Mesendoderm (in vitro differentiated cells): ENCODE measurements at regions not wholly inside any gene's neighbourhood (a gene's known extent, or its start where the extent isn't known, plus 50 kb on each side); places are given as distances from the start of the nearest gene placed in this dataset.

Source experiments
- DNase-seq: peaks from one replicate; pipeline ENCODE4 v3.0.0; 2013
- H2AK5ac ChIP-seq: 2 replicates; pipeline ENCODE4 v1.6.1; 2013; ENCODE audit warnings: low read length, inconsistent platforms
- H2BK120ac ChIP-seq: 2 replicates; pipeline ENCODE4 v1.6.1; 2013; ENCODE audit warnings: low read depth, mild to moderate bottlenecking, low read length, moderate library complexity, mixed read lengths
- H2BK15ac ChIP-seq: replicated peaks from 2 replicates; pipeline ENCODE4 v1.6.1; 2013; ENCODE audit warnings: low read depth, mild to moderate bottlenecking, moderate library complexity
- H2BK5ac ChIP-seq: 2 replicates; pipeline ENCODE4 v1.6.1; 2013; ENCODE audit warnings: low read length, inconsistent platforms
- H3K18ac ChIP-seq: 2 replicates; pipeline ENCODE4 v1.6.1; 2013; ENCODE audit warnings: mild to moderate bottlenecking, low read length, mixed read lengths
- H3K23ac ChIP-seq: one replicate; pipeline ENCODE4 v1.6.1; 2013; ENCODE audit warnings: low read length
- H3K27ac ChIP-seq: 2 replicates; pipeline ENCODE4 v1.5.1; 2013; ENCODE audit warnings: low read depth, mild to moderate bottlenecking, inconsistent platforms, low read length, moderate library complexity
- H3K27me3 ChIP-seq: 2 replicates; pipeline ENCODE4 v1.6.1; 2013; ENCODE audit warnings: low read length, control low read depth, mild to moderate bottlenecking, inconsistent platforms; ENCODE audit not compliant: insufficient read depth, poor library complexity
- H3K36me3 ChIP-seq: 2 replicates; pipeline ENCODE4 v1.6.1; 2013; ENCODE audit warnings: low read length, inconsistent platforms; ENCODE audit not compliant: control insufficient read depth, insufficient read depth
- H3K4ac ChIP-seq: one replicate; pipeline ENCODE4 v1.6.1; 2013; ENCODE audit warnings: low read depth, mild to moderate bottlenecking, low read length, moderate library complexity
- H3K4me1 ChIP-seq: 2 replicates; pipeline ENCODE4 v1.6.1; 2013; ENCODE audit warnings: low read depth, low read length, inconsistent platforms; ENCODE audit not compliant: control insufficient read depth
- H3K4me2 ChIP-seq: 2 replicates; pipeline ENCODE4 v1.6.1; 2013; ENCODE audit warnings: low read length
- H3K4me3 ChIP-seq: 2 replicates; pipeline ENCODE4 v1.5.1; 2013; ENCODE audit warnings: mild to moderate bottlenecking, low read length
- H3K56ac ChIP-seq: one replicate; pipeline ENCODE4 v1.6.1; 2013; ENCODE audit warnings: low read length
- H3K79me1 ChIP-seq: 2 replicates; pipeline ENCODE4 v1.6.1; 2013; ENCODE audit warnings: low read length, inconsistent platforms
- H3K79me2 ChIP-seq: 2 replicates; pipeline ENCODE4 v1.6.1; 2013; ENCODE audit warnings: mild to moderate bottlenecking, low read length; ENCODE audit not compliant: control insufficient read depth, insufficient read depth
- H3K9ac ChIP-seq: 2 replicates; pipeline ENCODE4 v1.6.1; 2013; ENCODE audit warnings: low read length, inconsistent platforms
- H4K5ac ChIP-seq: one replicate; pipeline ENCODE4 v1.6.1; 2013; ENCODE audit warnings: low read length
- H4K8ac ChIP-seq: one replicate; pipeline ENCODE4 v1.6.1; 2013; ENCODE audit warnings: low read depth, mild to moderate bottlenecking, control low read depth, low read length, moderate library complexity
- WGBS: extraction: QIAGEN DNeasy Blood & Tissue Kit; methylation state at CpG from one replicate; pipeline ENCODE4 v1.1.7; 2013; ENCODE audit warnings: low lambda C conversion rate, missing lambda C conversion rate; ENCODE audit not compliant: insufficient coverage; ENCODE audit errors: extremely low coverage; 5-methylcytosine and 5-hydroxymethylcytosine counted together

DNA sequence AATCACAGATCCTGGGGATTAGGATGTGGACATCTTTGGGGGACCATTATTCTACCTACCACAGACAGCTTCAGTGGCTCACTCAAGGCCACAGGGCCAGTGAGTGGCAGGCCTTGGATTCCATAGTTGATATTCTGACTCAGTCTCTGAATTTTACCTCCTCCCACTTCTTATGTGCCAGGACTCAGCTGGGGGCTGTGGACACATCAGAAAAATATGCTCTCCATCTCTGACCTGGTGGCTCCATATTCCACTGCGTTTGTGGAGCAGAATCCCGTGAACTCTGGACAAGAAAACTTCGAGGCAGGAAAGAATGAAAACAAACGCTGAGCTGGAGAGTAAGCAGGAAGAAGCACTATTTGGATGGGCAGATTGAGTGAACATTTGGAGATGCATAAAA is 301.8 kb upstream of the MAF start:
- H2BK15ac ChIP-seq = no peak overlapping the region
- H3K36me3 ChIP-seq = no peaks in the 10 kb centered on the region
- no peak overlapping the region for H3K4me2 ChIP-seq
- no peaks in the 10 kb centered on the region for H3K79me2 ChIP-seq
- no peak overlapping the region for H3K23ac ChIP-seq
- no peak overlapping the region for H4K5ac ChIP-seq
- no peak overlapping the region for H3K4me3 ChIP-seq
- H2BK120ac ChIP-seq = no peak overlapping the region
- no peak overlapping the region for H2BK5ac ChIP-seq
- no peak overlapping the region for H3K56ac ChIP-seq
- H3K27me3 ChIP-seq = no peaks in the 10 kb centered on the region
- no peak overlapping the region for H3K9ac ChIP-seq
- H3K18ac ChIP-seq = no peak overlapping the region
- H3K4ac ChIP-seq = no peak overlapping the region
- no CpG with 5 or more reads among the region's 4 CpGs for WGBS
- no peak overlapping the region for H2AK5ac ChIP-seq
- H3K27ac ChIP-seq = no peak overlapping the region
- no peaks in the 10 kb centered on the region for H3K4me1 ChIP-seq
- DNase-seq = no peak
- H4K8ac ChIP-seq = no peak overlapping the region
- no peaks in the 10 kb centered on the region for H3K79me1 ChIP-seq

GRCh38 chr16:79901522-79901921 is 301.0 kb upstream of the MAF start:
- WGBS = no CpG with 5 or more reads among the region's 4 CpGs
- Histone ChIP-seq H3K79me1 (no peaks in the 10 kb centered on the region), H3K27ac (no peak overlapping the region), H2AK5ac (no peak overlapping the region), H3K56ac (no peak overlapping the region), H3K23ac (no peak overlapping the region), H3K9ac (no peak overlapping the region), H3K4ac (no peak overlapping the region), H3K27me3 (no peaks in the 10 kb centered on the region), H2BK15ac (no peak overlapping the region), H2BK5ac (no peak overlapping the region), H3K4me1 (no peaks in the 10 kb centered on the region), H2BK120ac (no peak overlapping the region), H4K5ac (no peak overlapping the region), H4K8ac (no peak overlapping the region), H3K18ac (no peak overlapping the region), H3K79me2 (no peaks in the 10 kb centered on the region), H3K36me3 (no peaks in the 10 kb centered on the region), H3K4me2 (no peak overlapping the region), H3K4me3 (no peak overlapping the region)
- no peak for DNase-seq

DNA sequence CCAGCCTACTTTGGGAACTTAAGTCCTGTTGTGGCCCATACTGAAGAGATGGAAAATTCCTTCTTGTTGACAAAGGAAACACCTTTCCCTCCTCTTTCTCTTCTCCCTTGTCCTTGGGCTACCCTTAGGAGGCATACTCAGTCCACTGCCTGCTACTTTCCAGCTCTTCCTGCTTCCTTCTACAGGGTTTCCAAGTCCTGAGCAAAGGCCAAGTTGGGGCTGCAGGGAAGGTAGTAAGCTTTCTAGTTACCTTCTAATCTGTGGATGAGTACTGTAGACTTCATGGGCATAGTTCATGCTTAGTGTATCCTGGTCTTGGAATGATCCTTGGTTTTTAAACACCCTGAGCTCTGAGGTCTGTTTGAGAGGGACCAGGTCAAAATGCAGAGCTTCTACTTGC is 299.2 kb upstream of the MAF start:
- no peak for DNase-seq
- H3K27ac ChIP-seq = no peak overlapping the region
- H4K8ac ChIP-seq = no peak overlapping the region
- no peaks in the 10 kb centered on the region for H3K4me1 ChIP-seq
- H3K36me3 ChIP-seq = no peaks in the 10 kb centered on the region
- no peak overlapping the region for H2BK5ac ChIP-seq
- H3K4ac ChIP-seq = no peak overlapping the region
- H3K27me3 ChIP-seq = no peaks in the 10 kb centered on the region
- no peak overlapping the region for H3K56ac ChIP-seq
- no peak overlapping the region for H2BK120ac ChIP-seq
- H2AK5ac ChIP-seq = no peak overlapping the region
- H3K79me2 ChIP-seq = no peaks in the 10 kb centered on the region
- H4K5ac ChIP-seq = no peak overlapping the region
- no peak overlapping the region for H3K23ac ChIP-seq
- no peak overlapping the region for H3K4me3 ChIP-seq
- no peak overlapping the region for H3K4me2 ChIP-seq
- H3K18ac ChIP-seq = no peak overlapping the region
- no peak overlapping the region for H3K9ac ChIP-seq
- H3K79me1 ChIP-seq = no peaks in the 10 kb centered on the region
- no peak overlapping the region for H2BK15ac ChIP-seq

DNA sequence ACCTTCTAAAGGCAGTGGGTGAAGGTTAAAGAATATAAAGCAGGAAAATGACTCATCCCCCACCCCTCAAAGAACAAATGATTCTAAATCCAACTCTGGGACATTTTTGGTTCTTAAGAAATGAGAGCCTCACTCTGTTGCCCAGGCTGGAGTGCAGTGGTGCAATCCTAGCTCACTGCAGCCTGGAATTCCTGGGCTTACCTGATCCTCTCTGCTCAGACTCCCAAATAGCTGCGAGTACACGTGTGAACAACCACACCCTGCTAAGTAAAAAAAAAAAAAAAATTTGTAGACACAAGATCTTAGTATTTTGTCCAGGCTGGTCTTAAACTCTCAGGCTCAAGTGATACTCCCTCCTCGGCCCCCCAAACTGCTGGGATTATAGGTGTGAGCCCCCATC is 298.8 kb upstream of the MAF start:
- Histone ChIP-seq H2BK5ac (no peak overlapping the region), H4K5ac (no peak overlapping the region), H3K27me3 (no peaks in the 10 kb centered on the region), H3K79me1 (no peaks in the 10 kb centered on the region), H3K18ac (no peak overlapping the region), H2AK5ac (no peak overlapping the region), H3K56ac (no peak overlapping the region), H3K79me2 (no peaks in the 10 kb centered on the region), H2BK120ac (no peak overlapping the region), H4K8ac (no peak overlapping the region), H3K4ac (no peak overlapping the region), H3K27ac (no peak overlapping the region), H3K4me2 (no peak overlapping the region), H3K9ac (no peak overlapping the region), H3K4me1 (no peaks in the 10 kb centered on the region), H3K4me3 (no peak overlapping the region), H3K36me3 (no peaks in the 10 kb centered on the region), H2BK15ac (no peak overlapping the region), H3K23ac (no peak overlapping the region)
- WGBS = no CpG with 5 or more reads among the region's 3 CpGs
- no peak for DNase-seq

- H3K27ac ChIP-seq = no peak overlapping the region
- WGBS = no CpG with 5 or more reads among the region's 3 CpGs
These were observed 298.2 kb upstream of the MAF start for GRCh38 chr16:79898703-79899102.

DNA sequence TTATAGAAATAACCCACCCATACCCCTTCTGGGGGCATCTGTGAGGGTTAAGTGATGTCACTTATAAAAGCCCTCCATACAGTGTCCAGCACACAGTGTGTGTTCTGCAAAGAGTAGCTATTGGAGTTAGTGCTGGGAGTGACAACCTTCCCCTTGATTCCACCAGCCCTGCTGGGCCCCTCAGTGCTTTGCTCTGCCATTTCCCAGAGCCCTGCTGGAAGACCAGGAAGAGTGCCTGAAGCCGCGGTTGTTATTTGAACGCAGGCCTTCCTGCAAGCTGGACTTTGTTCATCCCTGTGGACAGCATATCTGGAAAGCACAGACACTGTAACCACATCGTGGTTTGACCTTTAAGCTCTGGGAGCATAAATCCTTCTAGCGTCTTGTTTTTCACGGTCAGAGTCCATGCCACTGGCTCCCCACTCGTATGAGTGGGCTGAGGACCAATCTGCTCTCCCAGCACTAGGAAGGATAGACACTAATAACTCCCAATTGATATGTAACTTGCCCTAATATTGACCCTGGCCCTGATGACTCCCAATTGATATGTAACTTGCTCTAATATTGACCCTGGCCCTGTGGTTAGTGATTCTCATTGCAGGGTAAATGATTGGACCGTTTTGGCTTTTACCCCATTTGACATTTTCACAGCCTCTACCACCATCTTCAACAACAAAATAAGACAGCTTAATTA is 297.1 kb upstream of the MAF start:
- no peak for DNase-seq
- Histone ChIP-seq H4K8ac (no peak overlapping the region), H3K79me2 (no peaks in the 10 kb centered on the region), H3K79me1 (no peaks in the 10 kb centered on the region), H3K4me3 (no peak overlapping the region), H3K9ac (no peak overlapping the region), H3K23ac (no peak overlapping the region), H2AK5ac (no peak overlapping the region), H3K27me3 (no peaks in the 10 kb centered on the region), H2BK15ac (no peak overlapping the region), H3K27ac (no peak overlapping the region), H3K18ac (no peak overlapping the region), H3K56ac (no peak overlapping the region), H2BK5ac (no peak overlapping the region), H2BK120ac (no peak overlapping the region), H3K4me2 (no peak overlapping the region), H3K4ac (no peak overlapping the region), H3K36me3 (no peaks in the 10 kb centered on the region), H4K5ac (no peak overlapping the region), H3K4me1 (no peaks in the 10 kb centered on the region)
- WGBS = no CpG with 5 or more reads among the region's 8 CpGs

More at GRCh38 chr16:79898703-79899102, 298.2 kb upstream of the MAF start:
- Histone ChIP-seq H2BK120ac (no peak overlapping the region), H3K4ac (no peak overlapping the region), H3K9ac (no peak overlapping the region), H3K79me2 (no peaks in the 10 kb centered on the region), H2AK5ac (no peak overlapping the region), H3K4me1 (no peaks in the 10 kb centered on the region), H3K36me3 (no peaks in the 10 kb centered on the region), H3K4me3 (no peak overlapping the region), H3K79me1 (no peaks in the 10 kb centered on the region), H2BK15ac (no peak overlapping the region), H3K23ac (no peak overlapping the region), H3K27me3 (no peaks in the 10 kb centered on the region), H4K8ac (no peak overlapping the region), H2BK5ac (no peak overlapping the region), H3K4me2 (no peak overlapping the region), H4K5ac (no peak overlapping the region), H3K56ac (no peak overlapping the region), H3K18ac (no peak overlapping the region)
- DNase-seq = no peak
